KG1 (cell line): ENCODE measurements at regions not wholly inside any gene's neighbourhood (a gene's known extent, or its start where the extent isn't known, plus 50 kb on each side); places are given as distances from the start of the nearest gene placed in this dataset.

Experiments used
- DNase-seq: peaks from one replicate; lab custom pipeline; 2025; lab: John Stamatoyannopoulos, UW

GRCh38 chr5:4831325-4831724 is 308.8 kb upstream of the ADAMTS16 start:
- no peak for DNase-seq

- no peak for DNase-seq
These were observed 307.7 kb upstream of the ADAMTS16 start for GRCh38 chr5:4832471-4832870.

GRCh38 chr5:4833104-4833738 is 306.9 kb upstream of the ADAMTS16 start:
- DNase-seq, result no peak

- DNase-seq, result no peak
These were observed 302.6 kb upstream of the ADAMTS16 start for GRCh38 chr5:4837489-4838058.

GRCh38 chr5:4845221-4845620 is 294.9 kb upstream of the ADAMTS16 start:
- DNase-seq, result no peak

- DNase-seq, result no peak
These were observed 292.4 kb upstream of the ADAMTS16 start for GRCh38 chr5:4847766-4848165.

- DNase-seq, result no peak
These were observed 285.1 kb upstream of the ADAMTS16 start for GRCh38 chr5:4855036-4855435.

- no peak for DNase-seq
These were observed 284.2 kb upstream of the ADAMTS16 start for GRCh38 chr5:4855880-4856279.

- no peak for DNase-seq
These were observed 282.4 kb upstream of the ADAMTS16 start for GRCh38 chr5:4857761-4858160.

GRCh38 chr5:4859500-4860235 is 280.5 kb upstream of the ADAMTS16 start:
- no peak for DNase-seq

GRCh38 chr5:4860631-4861030 is 279.5 kb upstream of the ADAMTS16 start:
- no peak for DNase-seq

- peak; percentile 1 for DNase-seq
These were observed 277.6 kb upstream of the ADAMTS16 start for GRCh38 chr5:4862500-4862899.

GRCh38 chr5:4866131-4866659 is 273.9 kb upstream of the ADAMTS16 start:
- no peak for DNase-seq

- no peak for DNase-seq
These were observed 273.3 kb upstream of the ADAMTS16 start for GRCh38 chr5:4866817-4867216.

GRCh38 chr5:4868140-4868735 is 271.9 kb upstream of the ADAMTS16 start:
- peak; percentile 3 for DNase-seq

GRCh38 chr5:4873652-4874051 is 266.5 kb upstream of the ADAMTS16 start:
- DNase-seq, result no peak

GRCh38 chr5:4874097-4874496 is 266.0 kb upstream of the ADAMTS16 start:
- no peak for DNase-seq

- DNase-seq, result no peak
These were observed 264.2 kb upstream of the ADAMTS16 start for GRCh38 chr5:4875942-4876341.

- no peak for DNase-seq
These were observed 263.3 kb upstream of the ADAMTS16 start for GRCh38 chr5:4876804-4877203.

GRCh38 chr5:4877579-4877978 is 262.6 kb upstream of the ADAMTS16 start:
- DNase-seq, result no peak

GRCh38 chr5:4879075-4879474 is 261.1 kb upstream of the ADAMTS16 start:
- DNase-seq, result no peak

- peak; percentile 40 for DNase-seq
These were observed 260.3 kb upstream of the ADAMTS16 start for GRCh38 chr5:4879693-4880303.
